Caco-2 (cell line): ENCODE measurements at regions not wholly inside any gene's neighbourhood (a gene's known extent, or its start where the extent isn't known, plus 50 kb on each side); places are given as distances from the start of the nearest gene placed in this dataset.
A peak's percentile ranks its signal among the peaks of the same experiment; 100 is the strongest.

ENCODE experiments used
- BruUV-seq: library from RNA; stranded (reverse); fragments of 400-500 nt; replicated peaks from 2 replicates; lab custom pipeline; 2021; lab: Mats Ljungman, UMichigan
- CTCF ChIA-PET: fragments of 300-600 bp; sonication (Branson Sonifier 250); formaldehyde crosslinking; loops from one replicate; lab custom pipeline; 2022; ENCODE audit warnings: antibody characterized with exemption; lab: Charles Lee
- POLR2A ChIA-PET: fragments of 300-600 bp; sonication (Branson Sonifier 250); formaldehyde crosslinking; loops from one replicate; lab custom pipeline; 2022; ENCODE audit warnings: antibody characterized with exemption; lab: Charles Lee
- DNase-seq, 2 experiments: peaks; one replicate each; pipeline versions ENCODE4 v3.0.0 to v3.0.0-alpha.2; 2020 to 2022
- H3K27me3 ChIP-seq: replicated peaks from 2 replicates; pipeline ENCODE4 v1.6.0; 2011; ENCODE audit warnings: low read length; ENCODE audit not compliant: control insufficient read depth, insufficient read depth
- H3K36me3 ChIP-seq: 2 replicates; pipeline ENCODE4 v1.5.1; 2011; ENCODE audit warnings: low read length; ENCODE audit not compliant: control insufficient read depth, insufficient read depth
- H3K4me1 ChIP-seq: fragments of 250-450 bp; sonication (Bioruptor Pico); 2 replicates; pipeline ENCODE4 v1.5.1; 2020; ENCODE audit warnings: mild to moderate bottlenecking
- H3K4me3 ChIP-seq: 2 replicates; pipeline ENCODE4 v1.5.1; 2011; ENCODE audit warnings: low read depth, mild to moderate bottlenecking, control low read depth, low read length
- H3K9me3 ChIP-seq: fragments of 250-450 bp; sonication (Bioruptor Pico); 2 replicates; pipeline ENCODE4 v1.5.1; 2020; ENCODE audit warnings: mild to moderate bottlenecking, moderate library complexity
- H3K27ac Mint-ChIP-seq: one replicate; pipeline ENCODE4 v1.8.0; 2022; ENCODE audit warnings: mixed read lengths; ENCODE audit not compliant: unreplicated experiment
- H3K27me3 Mint-ChIP-seq: one replicate; pipeline ENCODE4 v1.8.0; 2022; ENCODE audit warnings: mixed read lengths; ENCODE audit not compliant: insufficient read depth, unreplicated experiment
- H3K36me3 Mint-ChIP-seq: one replicate; pipeline ENCODE4 v1.8.0; 2022; ENCODE audit warnings: mild to moderate bottlenecking, mixed read lengths; ENCODE audit not compliant: insufficient read depth, unreplicated experiment
- H3K4me1 Mint-ChIP-seq: one replicate; pipeline ENCODE4 v1.8.0; 2022; ENCODE audit warnings: low read depth, mixed read lengths; ENCODE audit not compliant: unreplicated experiment
- H3K4me3 Mint-ChIP-seq: one replicate; pipeline ENCODE4 v1.8.0; 2022; ENCODE audit warnings: mild to moderate bottlenecking, moderate library complexity, mixed read lengths; ENCODE audit not compliant: unreplicated experiment
- H3K9me3 Mint-ChIP-seq: one replicate; pipeline ENCODE4 v1.8.0; 2022; ENCODE audit warnings: mixed read lengths; ENCODE audit not compliant: unreplicated experiment
- CTCF ChIP-seq, 2 experiments: fragments of 200-600 bp in 1 of 2; IDR thresholded peaks; 1 replicate in 1 of 2; 2 replicates in 1 of 2; pipeline versions ENCODE4 v1.5.1 to v1.8.0; 2011 to 2022; ENCODE audit warnings: antibody characterized with exemption in 1 of 2, control low read depth in 1 of 2, inconsistent platforms in 1 of 2, low read depth in 1 of 2, low read length in 1 of 2, mild to moderate bottlenecking in 1 of 2, moderate library complexity in 1 of 2; ENCODE audit not compliant: insufficient read depth in 1 of 2, severe bottlenecking in 1 of 2, unreplicated experiment in 1 of 2
- intact Hi-C: fragments of 100-400 bp; cut with micrococcal nuclease; formaldehyde crosslinking; loops from one replicate; pipeline ENCODE4 v1.10.0; 2022; ENCODE audit not compliant: unreplicated experiment

- Mint-ChIP-seq H3K27ac (no peak overlapping the region), H3K36me3 (no peaks in the 10 kb centered on the region), H3K4me1 (peaks cover 4% of the 10 kb centered on the region), H3K27me3 (no peaks in the 10 kb centered on the region), H3K4me3 (no peak overlapping the region), H3K9me3 (no peaks in the 10 kb centered on the region)
- no peaks in the 10 kb centered on the region for H3K36me3 ChIP-seq
- no peak overlapping the region for H3K4me3 ChIP-seq
- peak; percentile 87 to 91 for DNase-seq
- H3K4me1 ChIP-seq: peaks cover 8% of the 10 kb centered on the region
- intact Hi-C loops: loop anchor here (1.0 kb wide), 1 partner anchor 125 kb away; no protein-coding TSS in a partner anchor
- no peaks in the 10 kb centered on the region for H3K9me3 ChIP-seq
- ChIA-PET POLR2A (interaction anchor here (0.6 to 0.9 kb wide), 3 partner anchors 118 to 123 kb away, joined by 3 to 5 read pairs (median 3); no protein-coding TSS in a partner anchor), CTCF (interaction anchor here (0.6 to 1.1 kb wide), 6 partner anchors 16 to 596 kb away, joined by 3 to 4 read pairs (median 3); partner anchors contain the start of gene ADNP)
- no TSS peak for BruUV-seq
- TF ChIP-seq CTCF (IDR thresholded peaks at IDR 0.05; ENCODE audit: insufficient read depth in 1 of 2, low read depth in 1 of 2, low read length in 1 of 2, severe bottlenecking in 1 of 2, unreplicated experiment in 1 of 2): no peak
- H3K27me3 ChIP-seq: no peaks in the 10 kb centered on the region
These were observed 144.5 kb downstream of the CEBPB start for GRCh38 chr20:50335105-50335504.

GRCh38 chr20:50335866-50336265, 145.2 kb downstream of the CEBPB start:
- intact Hi-C loops: loop anchor here (1.0 kb wide), 1 partner anchor 124 kb away; no protein-coding TSS in a partner anchor

GRCh38 chr20:50336661-50337060, 146.0 kb downstream of the CEBPB start:
- Mint-ChIP-seq H3K27ac (no peak overlapping the region), H3K4me1 (peaks cover 4% of the 10 kb centered on the region), H3K36me3 (no peaks in the 10 kb centered on the region), H3K9me3 (no peaks in the 10 kb centered on the region), H3K4me3 (no peak overlapping the region), H3K27me3 (no peaks in the 10 kb centered on the region)
- no peaks in the 10 kb centered on the region for H3K36me3 ChIP-seq
- no peak overlapping the region for H3K4me3 ChIP-seq
- ChIA-PET CTCF (interaction anchor here (0.6 kb wide), 1 partner anchor 96 kb away, joined by 4 read pairs; no protein-coding TSS in a partner anchor), POLR2A (no interaction called here)
- no peaks in the 10 kb centered on the region for H3K9me3 ChIP-seq
- peaks cover 8% of the 10 kb centered on the region for H3K4me1 ChIP-seq
- TF ChIP-seq CTCF (IDR thresholded peaks at IDR 0.05; ENCODE audit: insufficient read depth in 1 of 2, low read depth in 1 of 2, low read length in 1 of 2, severe bottlenecking in 1 of 2, unreplicated experiment in 1 of 2): no peak
- intact Hi-C loops: no loop called here
- DNase-seq: no peak
- H3K27me3 ChIP-seq: no peaks in the 10 kb centered on the region
- no TSS peak for BruUV-seq

More at GRCh38 chr20:50335866-50336265, 145.2 kb downstream of the CEBPB start:
- TF ChIP-seq CTCF (IDR thresholded peaks at IDR 0.05; ENCODE audit: insufficient read depth in 1 of 2, low read depth in 1 of 2, low read length in 1 of 2, severe bottlenecking in 1 of 2, unreplicated experiment in 1 of 2): no peak
- ChIA-PET CTCF (interaction anchor here (0.6 kb wide), 1 partner anchor 95 kb away, joined by 4 read pairs; no protein-coding TSS in a partner anchor), POLR2A (no interaction called here)
- BruUV-seq: no TSS peak
- Histone ChIP-seq H3K4me3 (no peak overlapping the region), H3K9me3 (no peaks in the 10 kb centered on the region), H3K36me3 (no peaks in the 10 kb centered on the region), H3K27me3 (no peaks in the 10 kb centered on the region), H3K4me1 (peaks cover 8% of the 10 kb centered on the region)
- H3K4me3 Mint-ChIP-seq: no peak overlapping the region
- H3K4me1 Mint-ChIP-seq: peaks cover 4% of the 10 kb centered on the region
- H3K36me3 Mint-ChIP-seq: no peaks in the 10 kb centered on the region
- DNase-seq: no peak
- no peaks in the 10 kb centered on the region for H3K27me3 Mint-ChIP-seq
- H3K9me3 Mint-ChIP-seq: no peaks in the 10 kb centered on the region
- no peak overlapping the region for H3K27ac Mint-ChIP-seq
